ENCODE measurements at regions not wholly inside any gene's neighbourhood (a gene's known extent, or its start where the extent isn't known, plus 50 kb on each side); places are given as distances from the start of the nearest gene placed in this dataset.

GRCh38 chr12:108000111-108000510, 129.0 kb upstream of the WSCD2 start:
- no peak overlapping the region for H3K27ac ChIP-seq
- H3K9ac ChIP-seq, result no peak overlapping the region
- no peak overlapping the region for H3K4me3 ChIP-seq
- no peaks in the 10 kb centered on the region for H3K9me3 ChIP-seq (ENCODE audit: low read depth)
- no peaks in the 10 kb centered on the region for H3K4me1 ChIP-seq (ENCODE audit: insufficient read depth)
- no peak overlapping the region for H2AFZ ChIP-seq
- TF ChIP-seq EZH2 (IDR thresholded peaks at IDR 0.05; ENCODE audit: insufficient read depth, poor library complexity, severe bottlenecking), result no peak
- TF ChIP-seq EZH2phosphoT487 (IDR thresholded peaks at IDR 0.05; ENCODE audit: insufficient read depth, low read depth), result no peak
- H4K20me1 ChIP-seq (ENCODE audit: insufficient read depth), result no peaks in the 10 kb centered on the region
- in situ Hi-C loops (cut with MboI), result no loop called here
- no peaks in the 10 kb centered on the region for H3K9me2 ChIP-seq (ENCODE audit: insufficient read depth)
- WGBS, 2 experiments (ENCODE audit: low coverage in 1 of 2, low lambda C conversion rate in 2 of 2, missing lambda C conversion rate in 2 of 2), result 21 to 28% methylated on average over 2 of the region's 2 CpGs
- H3K36me3 ChIP-seq (ENCODE audit: low read depth), result no peaks in the 10 kb centered on the region
- no peaks in the 10 kb centered on the region for H3F3A ChIP-seq (ENCODE audit: insufficient read depth)
- DNase-seq, result no peak
- no peaks in the 10 kb centered on the region for H3K79me2 ChIP-seq (ENCODE audit: insufficient read depth)
- H3K27me3 ChIP-seq (replicated peaks; ENCODE audit: insufficient read depth), result no peaks in the 10 kb centered on the region
- no peak overlapping the region for H3K4me2 ChIP-seq (ENCODE audit: unreplicated experiment)

DNA sequence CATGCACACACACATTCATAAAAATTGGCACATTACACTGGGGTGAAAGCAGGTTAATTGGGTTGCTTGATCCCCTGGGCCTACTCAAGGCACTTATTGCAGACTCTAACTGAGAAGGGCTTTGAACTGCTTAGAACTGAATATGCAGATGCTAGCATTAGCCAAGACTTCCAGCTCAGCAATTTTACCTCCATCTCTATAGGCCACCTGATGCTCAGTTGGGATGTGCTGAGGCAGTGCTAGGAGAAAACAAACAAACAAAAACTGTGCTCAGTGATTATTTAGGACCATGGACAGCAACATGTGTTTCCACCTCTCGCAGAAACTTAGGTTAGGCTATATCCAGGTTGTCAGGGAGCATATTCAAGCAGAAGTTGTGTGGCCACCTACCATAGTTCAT, 124.8 kb upstream of the WSCD2 start:
- DNase-seq, result peak; percentile 25
- Histone ChIP-seq H3K9me3 (ENCODE audit: low read depth) (no peaks in the 10 kb centered on the region), H3K4me3 (no peak overlapping the region), H3F3A (ENCODE audit: insufficient read depth) (no peaks in the 10 kb centered on the region), H3K36me3 (ENCODE audit: low read depth) (no peaks in the 10 kb centered on the region), H3K4me1 (ENCODE audit: insufficient read depth) (no peaks in the 10 kb centered on the region), H3K79me2 (ENCODE audit: insufficient read depth) (no peaks in the 10 kb centered on the region), H3K9ac (no peak overlapping the region), H3K4me2 (ENCODE audit: unreplicated experiment) (no peak overlapping the region), H3K27ac (no peak overlapping the region), H2AFZ (no peak overlapping the region), H3K9me2 (ENCODE audit: insufficient read depth) (no peaks in the 10 kb centered on the region), H3K27me3 (replicated peaks; ENCODE audit: insufficient read depth) (no peaks in the 10 kb centered on the region), H4K20me1 (ENCODE audit: insufficient read depth) (no peaks in the 10 kb centered on the region)
- WGBS, 2 experiments (ENCODE audit: low coverage in 1 of 2, low lambda C conversion rate in 2 of 2, missing lambda C conversion rate in 2 of 2), result 4 to 10% methylated on average over 1 of the region's 1 CpG
- TF ChIP-seq EZH2 (IDR thresholded peaks at IDR 0.05; ENCODE audit: insufficient read depth, poor library complexity, severe bottlenecking) (no peak), EZH2phosphoT487 (IDR thresholded peaks at IDR 0.05; ENCODE audit: insufficient read depth, low read depth) (no peak)
- in situ Hi-C loops (cut with MboI), result no loop called here

DNA sequence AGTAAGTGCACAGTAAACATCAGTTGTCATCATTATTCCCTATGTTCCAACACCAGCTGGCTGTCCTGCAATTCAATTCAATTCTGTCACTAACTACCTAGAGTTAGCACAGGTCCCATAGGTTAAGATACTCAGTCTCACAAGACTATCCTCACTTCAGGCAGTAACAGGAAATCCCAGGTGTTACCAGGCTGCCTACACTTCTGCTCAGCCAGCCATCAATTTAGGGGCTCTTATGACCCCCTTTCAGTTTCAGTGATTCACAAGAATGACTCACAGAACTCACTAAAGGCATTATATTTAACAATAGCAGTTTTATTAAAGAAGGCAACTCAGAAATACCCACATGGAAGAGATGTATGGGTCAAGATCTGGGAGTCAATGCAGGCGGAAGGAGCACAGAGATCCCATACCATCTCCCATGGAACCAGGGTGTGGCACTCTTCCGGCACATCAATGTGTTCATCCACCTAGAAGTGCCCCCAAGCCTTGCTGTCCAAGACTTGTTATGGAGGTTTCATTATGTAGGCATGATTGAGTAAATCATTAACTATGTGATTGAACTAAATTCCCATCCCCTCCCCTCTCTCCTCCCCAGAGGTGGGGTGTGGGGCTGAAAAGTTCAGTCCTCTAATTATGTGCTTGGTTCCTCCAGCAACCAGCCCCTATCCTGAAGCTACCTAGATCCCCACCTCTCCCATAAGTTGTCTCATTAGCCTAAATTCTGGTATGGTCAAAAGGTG, 120.8 kb upstream of the WSCD2 start:
- H3K9me2 ChIP-seq (ENCODE audit: insufficient read depth), result no peaks in the 10 kb centered on the region
- DNase-seq, result no peak
- H3K27ac ChIP-seq, result no peak overlapping the region
- TF ChIP-seq EZH2phosphoT487 (IDR thresholded peaks at IDR 0.05; ENCODE audit: insufficient read depth, low read depth) (no peak), EZH2 (IDR thresholded peaks at IDR 0.05; ENCODE audit: insufficient read depth, poor library complexity, severe bottlenecking) (no peak)
- H3K79me2 ChIP-seq (ENCODE audit: insufficient read depth), result no peaks in the 10 kb centered on the region
- H3K36me3 ChIP-seq (ENCODE audit: low read depth), result no peaks in the 10 kb centered on the region
- no peak overlapping the region for H3K9ac ChIP-seq
- H3K4me3 ChIP-seq, result no peak overlapping the region
- in situ Hi-C loops (cut with MboI), result no loop called here
- H3K4me2 ChIP-seq (ENCODE audit: unreplicated experiment), result no peak overlapping the region
- no peaks in the 10 kb centered on the region for H3K4me1 ChIP-seq (ENCODE audit: insufficient read depth)
- 41 to 43% methylated on average over 2 of the region's 2 CpGs for WGBS, 2 experiments (ENCODE audit: low coverage in 1 of 2, low lambda C conversion rate in 2 of 2, missing lambda C conversion rate in 2 of 2)
- no peaks in the 10 kb centered on the region for H3K9me3 ChIP-seq (ENCODE audit: low read depth)
- H3F3A ChIP-seq (ENCODE audit: insufficient read depth), result no peaks in the 10 kb centered on the region
- H2AFZ ChIP-seq, result no peak overlapping the region
- no peaks in the 10 kb centered on the region for H4K20me1 ChIP-seq (ENCODE audit: insufficient read depth)
- H3K27me3 ChIP-seq (replicated peaks; ENCODE audit: insufficient read depth), result no peaks in the 10 kb centered on the region

DNA sequence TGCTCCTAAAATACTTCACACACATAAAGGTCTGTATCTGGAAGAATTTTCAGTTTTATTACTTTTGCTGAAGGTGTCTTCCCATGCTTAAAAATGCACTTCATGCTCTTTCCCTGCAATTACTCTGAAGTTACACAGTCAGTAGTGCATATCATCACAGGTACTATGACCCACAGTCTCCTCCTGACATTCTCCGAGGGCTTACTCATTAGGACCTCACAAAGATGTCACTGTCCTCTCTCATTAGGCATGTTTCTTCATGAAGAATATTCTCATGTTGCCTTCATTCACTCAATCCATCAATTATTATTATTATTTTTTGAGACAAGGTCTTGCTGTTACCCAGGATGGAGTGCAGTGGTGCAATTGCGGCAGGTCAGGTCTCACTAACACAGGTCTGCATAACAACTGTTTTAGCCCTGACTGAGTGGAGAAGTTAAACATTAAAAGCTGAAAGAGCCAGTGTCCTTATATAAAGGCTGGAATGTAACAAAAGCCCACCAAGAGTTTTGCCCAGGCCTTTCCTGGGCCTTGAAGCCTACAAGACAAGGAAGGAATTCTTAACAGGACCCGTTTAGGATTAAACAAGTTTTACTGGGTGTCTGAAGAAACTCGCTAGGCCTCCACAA, 119.5 kb upstream of the WSCD2 start:
- Histone ChIP-seq H3K4me3 (no peak overlapping the region), H3F3A (ENCODE audit: insufficient read depth) (no peaks in the 10 kb centered on the region), H3K9me3 (ENCODE audit: low read depth) (no peaks in the 10 kb centered on the region), H4K20me1 (ENCODE audit: insufficient read depth) (no peaks in the 10 kb centered on the region), H2AFZ (no peak overlapping the region), H3K27ac (no peak overlapping the region), H3K27me3 (replicated peaks; ENCODE audit: insufficient read depth) (no peaks in the 10 kb centered on the region), H3K4me2 (ENCODE audit: unreplicated experiment) (no peak overlapping the region), H3K9me2 (ENCODE audit: insufficient read depth) (no peaks in the 10 kb centered on the region), H3K4me1 (ENCODE audit: insufficient read depth) (no peaks in the 10 kb centered on the region), H3K79me2 (ENCODE audit: insufficient read depth) (no peaks in the 10 kb centered on the region), H3K36me3 (ENCODE audit: low read depth) (no peaks in the 10 kb centered on the region), H3K9ac (no peak overlapping the region)
- 22 to 25% methylated on average over 4 of the region's 4 CpGs for WGBS, 2 experiments (ENCODE audit: low coverage in 1 of 2, low lambda C conversion rate in 2 of 2, missing lambda C conversion rate in 2 of 2)
- no peak for TF ChIP-seq EZH2phosphoT487 (IDR thresholded peaks at IDR 0.05; ENCODE audit: insufficient read depth, low read depth)
- no peak for TF ChIP-seq EZH2 (IDR thresholded peaks at IDR 0.05; ENCODE audit: insufficient read depth, poor library complexity, severe bottlenecking)
- DNase-seq, result no peak
- in situ Hi-C loops (cut with MboI), result no loop called here

Data from GM23248 (cell line).